Parathyroid adenoma (tissue), 2 donors: ENCODE measurements at regions not wholly inside any gene's neighbourhood (a gene's known extent, or its start where the extent isn't known, plus 50 kb on each side); places are given as distances from the start of the nearest gene placed in this dataset.

Source experiments
- H2AFZ ChIP-seq: fragments of 300-600 bp; sonication (generic); one replicate; pipeline ENCODE4 v1.7.0; 2017; ENCODE audit warnings: antibody characterized with exemption, mild to moderate bottlenecking
- H3K27ac ChIP-seq: fragments of 300-600 bp; sonication (generic); one replicate; pipeline ENCODE4 v1.7.0; 2017
- H3K27me3 ChIP-seq: fragments of 300-600 bp; sonication (generic); one replicate; pipeline ENCODE4 v1.7.0; 2017; ENCODE audit warnings: low read length; ENCODE audit not compliant: control insufficient read depth, insufficient read depth
- H3K36me3 ChIP-seq: fragments of 300-600 bp; sonication (generic); one replicate; pipeline ENCODE4 v1.7.0; 2017; ENCODE audit warnings: low read length; ENCODE audit not compliant: control insufficient read depth, insufficient read depth
- H3K4me1 ChIP-seq: fragments of 300-600 bp; sonication (generic); one replicate; pipeline ENCODE4 v1.7.0; 2017; ENCODE audit warnings: control low read depth
- H3K4me2 ChIP-seq: fragments of 300-600 bp; sonication (generic); one replicate; pipeline ENCODE4 v1.7.0; 2017; ENCODE audit warnings: low read length
- H3K4me3 ChIP-seq: fragments of 300-600 bp; sonication (generic); one replicate; pipeline ENCODE4 v1.7.0; 2017; ENCODE audit warnings: low read depth, low read length
- H3K79me2 ChIP-seq: fragments of 300-600 bp; sonication (generic); one replicate; pipeline ENCODE4 v1.7.0; 2017; ENCODE audit warnings: control low read depth
- H3K9ac ChIP-seq: fragments of 300-600 bp; sonication (generic); one replicate; pipeline ENCODE4 v1.7.0; 2017; ENCODE audit warnings: mild to moderate bottlenecking
- H3K9me3 ChIP-seq: fragments of 300-600 bp; sonication (generic); one replicate; pipeline ENCODE4 v1.7.0; 2017; ENCODE audit warnings: low read length; ENCODE audit not compliant: control insufficient read depth
- CTCF ChIP-seq: fragments of 300-600 bp; sonication (generic); IDR thresholded peaks from one replicate; pipeline ENCODE4 v1.7.0; 2017; ENCODE audit warnings: antibody characterized with exemption, mild to moderate bottlenecking
- donor health status: primary hyperparathyroidism.

GRCh38 chr11:19338375-19338774 lies 97.6 kb upstream of the E2F8 start:
- no peak overlapping the region for H2AFZ ChIP-seq
- H3K4me1 ChIP-seq: no peaks in the 10 kb centered on the region
- H3K27me3 ChIP-seq: no peaks in the 10 kb centered on the region
- no peak for TF ChIP-seq CTCF
- H3K9me3 ChIP-seq: no peaks in the 10 kb centered on the region
- H3K9ac ChIP-seq: no peak overlapping the region
- no peak overlapping the region for H3K4me3 ChIP-seq
- H3K27ac ChIP-seq: no peak overlapping the region
- H3K4me2 ChIP-seq: no peak overlapping the region
- H3K36me3 ChIP-seq: no peaks in the 10 kb centered on the region
- no peaks in the 10 kb centered on the region for H3K79me2 ChIP-seq

GRCh38 chr11:19337779-19338178 lies 97.0 kb upstream of the E2F8 start:
- Histone ChIP-seq H3K4me3 (no peak overlapping the region), H3K36me3 (no peaks in the 10 kb centered on the region), H2AFZ (no peak overlapping the region), H3K27me3 (no peaks in the 10 kb centered on the region), H3K4me1 (no peaks in the 10 kb centered on the region), H3K4me2 (no peak overlapping the region), H3K9ac (no peak overlapping the region), H3K27ac (no peak overlapping the region), H3K9me3 (no peaks in the 10 kb centered on the region), H3K79me2 (no peaks in the 10 kb centered on the region)
- no peak for TF ChIP-seq CTCF

- no peak for TF ChIP-seq CTCF
- H3K27ac ChIP-seq: no peak overlapping the region
These were observed 95.6 kb upstream of the E2F8 start for GRCh38 chr11:19336331-19336730.

GRCh38 chr11:19332476-19332875 lies 91.7 kb upstream of the E2F8 start:
- no peaks in the 10 kb centered on the region for H3K79me2 ChIP-seq
- no peak overlapping the region for H2AFZ ChIP-seq
- no peaks in the 10 kb centered on the region for H3K9me3 ChIP-seq
- H3K4me3 ChIP-seq: no peak overlapping the region
- H3K36me3 ChIP-seq: no peaks in the 10 kb centered on the region
- no peak overlapping the region for H3K4me2 ChIP-seq
- no peak overlapping the region for H3K9ac ChIP-seq
- H3K27me3 ChIP-seq: no peaks in the 10 kb centered on the region
- no peak for TF ChIP-seq CTCF
- no peak overlapping the region for H3K27ac ChIP-seq
- no peaks in the 10 kb centered on the region for H3K4me1 ChIP-seq

More at GRCh38 chr11:19336331-19336730, 95.6 kb upstream of the E2F8 start:
- Histone ChIP-seq H3K9ac (no peak overlapping the region), H3K27me3 (no peaks in the 10 kb centered on the region), H3K4me2 (no peak overlapping the region), H3K4me1 (no peaks in the 10 kb centered on the region), H2AFZ (no peak overlapping the region), H3K4me3 (no peak overlapping the region), H3K79me2 (no peaks in the 10 kb centered on the region), H3K9me3 (no peaks in the 10 kb centered on the region), H3K36me3 (no peaks in the 10 kb centered on the region)

GRCh38 chr11:19330416-19330815 lies 89.7 kb upstream of the E2F8 start:
- no peak for TF ChIP-seq CTCF
- H3K4me3 ChIP-seq: no peak overlapping the region

More at GRCh38 chr11:19330416-19330815, 89.7 kb upstream of the E2F8 start:
- Histone ChIP-seq H3K27ac (no peak overlapping the region), H3K27me3 (no peaks in the 10 kb centered on the region), H2AFZ (no peak overlapping the region), H3K79me2 (no peaks in the 10 kb centered on the region), H3K36me3 (no peaks in the 10 kb centered on the region), H3K4me1 (no peaks in the 10 kb centered on the region), H3K9ac (no peak overlapping the region), H3K4me2 (no peak overlapping the region), H3K9me3 (no peaks in the 10 kb centered on the region)
